Calu3 (cell line): ENCODE measurements at regions not wholly inside any gene's neighbourhood (a gene's known extent, or its start where the extent isn't known, plus 50 kb on each side); places are given as distances from the start of the nearest gene placed in this dataset.

Experiments
- BruUV-seq: library from RNA; stranded (reverse); fragments of 400-500 nt; replicated peaks from 2 replicates; lab custom pipeline; 2021; lab: Mats Ljungman, UMichigan
- CTCF ChIA-PET: fragments of 300-600 bp; sonication (Branson Sonifier 250); formaldehyde crosslinking; loops from one replicate; lab custom pipeline; 2022; ENCODE audit warnings: antibody characterized with exemption; lab: Charles Lee
- DNase-seq: peaks from one replicate; pipeline ENCODE4 v3.0.0; 2022
- H3K27ac Mint-ChIP-seq: one replicate; pipeline ENCODE4 v1.8.0; 2022; ENCODE audit warnings: mixed read lengths; ENCODE audit not compliant: unreplicated experiment
- H3K27me3 Mint-ChIP-seq: one replicate; pipeline ENCODE4 v1.8.0; 2022; ENCODE audit warnings: mixed read lengths; ENCODE audit not compliant: unreplicated experiment
- H3K36me3 Mint-ChIP-seq: one replicate; pipeline ENCODE4 v1.8.0; 2022; ENCODE audit warnings: mild to moderate bottlenecking, moderate library complexity, mixed read lengths; ENCODE audit not compliant: insufficient read depth, unreplicated experiment
- H3K4me1 Mint-ChIP-seq: one replicate; pipeline ENCODE4 v1.8.0; 2022; ENCODE audit warnings: mild to moderate bottlenecking, low read depth, mixed read lengths; ENCODE audit not compliant: unreplicated experiment
- H3K4me3 Mint-ChIP-seq: one replicate; pipeline ENCODE4 v1.8.0; 2022; ENCODE audit warnings: mild to moderate bottlenecking, low read depth, moderate library complexity, mixed read lengths; ENCODE audit not compliant: unreplicated experiment
- H3K9me3 Mint-ChIP-seq: one replicate; pipeline ENCODE4 v1.8.0; 2022; ENCODE audit warnings: low read depth, mixed read lengths; ENCODE audit not compliant: unreplicated experiment
- intact Hi-C: fragments of 100-400 bp; cut with micrococcal nuclease; formaldehyde crosslinking; loops from one replicate; pipeline ENCODE4 v1.10.0; 2022; ENCODE audit not compliant: unreplicated experiment
- TF ChIP-seq, protein P1 (sequence below): fragments of 200-600 bp; IDR thresholded peaks from one replicate; pipeline ENCODE4 v1.8.0; 2022; ENCODE audit warnings: antibody characterized with exemption; ENCODE audit not compliant: unreplicated experiment

DNA sequence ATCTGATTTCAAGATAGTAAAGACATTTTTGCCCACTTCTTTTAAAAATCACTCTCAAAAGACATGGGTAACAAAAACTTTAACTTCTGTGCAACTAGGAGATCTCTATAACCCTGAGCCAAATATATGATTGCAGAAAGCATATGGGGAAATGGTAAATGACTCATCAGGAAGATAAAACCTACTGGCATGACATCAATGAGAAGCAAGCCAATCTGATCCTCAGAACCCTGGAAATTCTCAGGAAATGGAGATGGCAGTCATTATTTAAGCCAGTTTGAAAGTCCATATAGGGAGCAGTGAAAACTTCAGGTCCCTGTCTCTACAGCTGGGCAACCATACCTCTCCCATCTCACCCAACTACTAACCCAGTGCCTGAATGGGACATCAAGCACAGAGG, 249.7 kb upstream of the NREP start:
- H3K9me3 Mint-ChIP-seq = no peaks in the 10 kb centered on the region
- no peaks in the 10 kb centered on the region for H3K36me3 Mint-ChIP-seq
- H3K4me1 Mint-ChIP-seq = no peaks in the 10 kb centered on the region
- H3K4me3 Mint-ChIP-seq = no peak overlapping the region
- TF ChIP-seq, protein P1, sequence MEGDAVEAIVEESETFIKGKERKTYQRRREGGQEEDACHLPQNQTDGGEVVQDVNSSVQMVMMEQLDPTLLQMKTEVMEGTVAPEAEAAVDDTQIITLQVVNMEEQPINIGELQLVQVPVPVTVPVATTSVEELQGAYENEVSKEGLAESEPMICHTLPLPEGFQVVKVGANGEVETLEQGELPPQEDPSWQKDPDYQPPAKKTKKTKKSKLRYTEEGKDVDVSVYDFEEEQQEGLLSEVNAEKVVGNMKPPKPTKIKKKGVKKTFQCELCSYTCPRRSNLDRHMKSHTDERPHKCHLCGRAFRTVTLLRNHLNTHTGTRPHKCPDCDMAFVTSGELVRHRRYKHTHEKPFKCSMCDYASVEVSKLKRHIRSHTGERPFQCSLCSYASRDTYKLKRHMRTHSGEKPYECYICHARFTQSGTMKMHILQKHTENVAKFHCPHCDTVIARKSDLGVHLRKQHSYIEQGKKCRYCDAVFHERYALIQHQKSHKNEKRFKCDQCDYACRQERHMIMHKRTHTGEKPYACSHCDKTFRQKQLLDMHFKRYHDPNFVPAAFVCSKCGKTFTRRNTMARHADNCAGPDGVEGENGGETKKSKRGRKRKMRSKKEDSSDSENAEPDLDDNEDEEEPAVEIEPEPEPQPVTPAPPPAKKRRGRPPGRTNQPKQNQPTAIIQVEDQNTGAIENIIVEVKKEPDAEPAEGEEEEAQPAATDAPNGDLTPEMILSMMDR = no peak
- no peaks in the 10 kb centered on the region for H3K27me3 Mint-ChIP-seq
- CTCF ChIA-PET = no interaction called here
- DNase-seq = no peak
- H3K27ac Mint-ChIP-seq = no peak overlapping the region
- intact Hi-C loops = no loop called here
- BruUV-seq = no TSS peak

DNA sequence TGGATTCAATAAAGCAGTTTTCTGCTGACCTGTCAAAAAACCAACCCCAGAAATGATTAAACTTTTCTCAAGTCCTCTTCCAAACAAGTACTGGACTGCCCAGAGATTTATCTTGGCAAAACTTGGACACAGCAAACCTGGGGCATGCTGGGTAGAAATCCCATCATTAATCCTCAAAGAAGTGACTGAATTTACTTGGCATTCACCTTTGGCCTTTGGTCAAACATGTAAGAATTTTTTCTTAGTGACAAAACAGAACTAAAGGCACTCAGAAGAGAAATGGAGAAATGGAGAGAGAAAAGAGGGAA, 248.6 kb upstream of the NREP start:
- BruUV-seq = no TSS peak
- Mint-ChIP-seq H3K9me3 (no peaks in the 10 kb centered on the region), H3K27ac (no peak overlapping the region), H3K4me1 (no peaks in the 10 kb centered on the region), H3K4me3 (no peak overlapping the region), H3K36me3 (no peaks in the 10 kb centered on the region), H3K27me3 (no peaks in the 10 kb centered on the region)
- no peak for DNase-seq
- CTCF ChIA-PET = no interaction called here
- intact Hi-C loops = no loop called here
- TF ChIP-seq, protein P1 = no peak

DNA sequence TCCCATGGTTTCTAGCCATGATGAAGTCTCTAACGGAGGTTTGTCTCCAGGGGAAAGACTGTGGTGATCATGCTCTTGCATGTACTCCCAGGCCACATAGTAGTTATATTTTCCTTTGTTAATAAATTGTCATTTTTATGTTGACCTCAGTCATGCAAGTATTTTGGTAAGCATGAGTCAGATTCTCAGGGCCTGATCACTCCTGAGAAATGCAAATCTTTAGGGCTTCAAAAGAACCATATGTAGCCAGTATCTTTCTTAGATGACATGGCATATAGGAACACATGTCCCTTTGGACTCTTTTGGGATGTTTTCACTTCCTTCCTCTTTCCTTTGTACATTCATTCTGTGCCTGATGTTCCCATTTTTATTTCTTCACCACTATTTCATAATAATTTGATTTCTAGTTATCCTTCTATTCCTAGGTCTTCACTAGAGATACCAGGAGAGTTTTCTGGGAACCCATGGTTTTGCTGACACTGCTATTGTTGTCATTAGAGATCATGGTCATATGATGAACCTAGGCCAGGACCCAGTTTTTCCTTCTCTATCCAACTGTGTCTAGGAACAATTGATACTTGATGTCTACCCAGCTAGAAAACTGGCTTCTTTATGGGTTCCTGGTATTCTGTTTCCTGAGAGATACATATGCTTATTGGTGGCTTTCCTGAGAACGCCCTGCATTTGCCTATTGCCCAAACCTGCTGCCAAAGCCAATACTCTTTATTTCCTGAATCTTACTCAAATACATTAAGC, 248.1 kb upstream of the NREP start:
- no peak overlapping the region for H3K27ac Mint-ChIP-seq
- CTCF ChIA-PET = no interaction called here
- intact Hi-C loops = no loop called here
- H3K36me3 Mint-ChIP-seq = no peaks in the 10 kb centered on the region
- H3K4me1 Mint-ChIP-seq = no peaks in the 10 kb centered on the region
- no TSS peak for BruUV-seq
- H3K27me3 Mint-ChIP-seq = no peaks in the 10 kb centered on the region
- H3K4me3 Mint-ChIP-seq = no peak overlapping the region
- no peak for DNase-seq
- no peaks in the 10 kb centered on the region for H3K9me3 Mint-ChIP-seq
- TF ChIP-seq, protein P1 = no peak

DNA sequence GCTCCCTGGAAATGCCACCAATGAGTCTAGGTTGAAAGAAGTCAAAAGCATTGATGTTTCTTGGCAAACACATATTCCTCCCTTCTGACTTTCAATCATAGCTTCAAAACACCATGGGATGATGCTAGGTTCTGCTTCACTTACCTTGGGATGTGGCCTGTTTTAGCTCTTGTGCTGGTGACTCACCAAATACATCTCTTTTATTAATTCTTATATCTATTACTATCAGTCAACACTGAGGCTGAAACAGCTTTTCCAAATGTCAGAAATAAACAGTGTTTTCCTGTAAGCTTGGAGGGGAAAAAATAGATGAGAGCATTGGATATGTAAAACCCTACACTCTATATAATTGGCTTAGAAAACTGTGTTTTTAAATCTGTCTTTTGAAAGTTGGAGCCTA, 245.4 kb upstream of the NREP start:
- no peak overlapping the region for H3K27ac Mint-ChIP-seq
- no peak for DNase-seq
- H3K4me1 Mint-ChIP-seq = no peaks in the 10 kb centered on the region
- no peaks in the 10 kb centered on the region for H3K9me3 Mint-ChIP-seq
- no peaks in the 10 kb centered on the region for H3K27me3 Mint-ChIP-seq
- CTCF ChIA-PET = no interaction called here
- intact Hi-C loops = no loop called here
- no TSS peak for BruUV-seq
- TF ChIP-seq, protein P1 = no peak
- no peak overlapping the region for H3K4me3 Mint-ChIP-seq
- no peaks in the 10 kb centered on the region for H3K36me3 Mint-ChIP-seq
